SJSA1 (cell line): ENCODE measurements at regions not wholly inside any gene's neighbourhood (a gene's known extent, or its start where the extent isn't known, plus 50 kb on each side); places are given as distances from the start of the nearest gene placed in this dataset.
"Not testable (repeated sequence)": the region's sequence is repeated elsewhere in the genome, so short reads cannot be mapped to it uniquely, and the experiment has no call there.

Experiments
- DNase-seq, 2 experiments: peaks; one replicate each; pipeline ENCODE4 v3.0.0-alpha.2; 2015 to 2020; ENCODE audit warnings: low spot score in 2 of 2, low read depth in 1 of 2
- H3K27ac ChIP-seq: fragments of 250-450 bp; sonication (Bioruptor Pico); 2 replicates; pipeline ENCODE4 v1.5.1; 2020; ENCODE audit warnings: mild to moderate bottlenecking, moderate library complexity
- H3K27me3 ChIP-seq: fragments of 250-450 bp; sonication (Bioruptor Pico); replicated peaks from 2 replicates; pipeline ENCODE4 v1.5.1; 2020; ENCODE audit warnings: mild to moderate bottlenecking, moderate library complexity
- H3K36me3 ChIP-seq: fragments of 250-450 bp; sonication (Bioruptor Pico); 2 replicates; pipeline ENCODE4 v1.5.1; 2020; ENCODE audit warnings: mild to moderate bottlenecking
- H3K4me1 ChIP-seq: fragments of 250-450 bp; sonication (Bioruptor Pico); replicated peaks from 2 replicates; pipeline ENCODE4 v1.6.1; 2021; ENCODE audit warnings: mild to moderate bottlenecking
- H3K4me3 ChIP-seq: fragments of 250-450 bp; sonication (Bioruptor Pico); 2 replicates; pipeline ENCODE4 v1.5.1; 2020; ENCODE audit warnings: mild to moderate bottlenecking
- H3K9me3 ChIP-seq: fragments of 250-450 bp; sonication (Bioruptor Pico); replicated peaks from 2 replicates; pipeline ENCODE4 v1.5.1; 2020; ENCODE audit warnings: mild to moderate bottlenecking

- not testable (repeated sequence) for H3K27me3 ChIP-seq, H3K36me3 ChIP-seq, DNase-seq, H3K27ac ChIP-seq, H3K9me3 ChIP-seq, H3K4me3 ChIP-seq
- peaks cover 11% of the 10 kb centered on the region for H3K4me1 ChIP-seq
Measured at GRCh38 chr13:33358076-33358475, 72.5 kb upstream of the STARD13 start.

- no peak for DNase-seq
- Histone ChIP-seq H3K4me3 (no peak overlapping the region), H3K36me3 (no peaks in the 10 kb centered on the region), H3K9me3 (no peaks in the 10 kb centered on the region), H3K27me3 (no peaks in the 10 kb centered on the region), H3K4me1 (no peaks in the 10 kb centered on the region), H3K27ac (no peak overlapping the region)
Measured at GRCh38 chr13:33362986-33363727, 77.6 kb upstream of the STARD13 start.

- Histone ChIP-seq H3K36me3 (no peaks in the 10 kb centered on the region), H3K4me3 (no peak overlapping the region), H3K27ac (no peak overlapping the region), H3K27me3 (no peaks in the 10 kb centered on the region), H3K4me1 (no peaks in the 10 kb centered on the region), H3K9me3 (no peaks in the 10 kb centered on the region)
- no peak for DNase-seq
Measured at GRCh38 chr13:33364192-33364591, 78.6 kb upstream of the STARD13 start.

- H3K36me3 ChIP-seq, result no peaks in the 10 kb centered on the region
- DNase-seq, result no peak
- H3K27me3 ChIP-seq, result no peaks in the 10 kb centered on the region
- no peak overlapping the region for H3K27ac ChIP-seq
- no peak overlapping the region for H3K4me3 ChIP-seq
- no peaks in the 10 kb centered on the region for H3K4me1 ChIP-seq
- H3K9me3 ChIP-seq, result no peaks in the 10 kb centered on the region
Measured at GRCh38 chr13:33366469-33367062, 81.0 kb upstream of the STARD13 start.

GRCh38 chr13:33367171-33367895, 81.8 kb upstream of the STARD13 start:
- H3K4me3 ChIP-seq, result no peak overlapping the region
- no peaks in the 10 kb centered on the region for H3K27me3 ChIP-seq
- no peaks in the 10 kb centered on the region for H3K36me3 ChIP-seq
- H3K27ac ChIP-seq, result no peak overlapping the region
- H3K9me3 ChIP-seq, result no peaks in the 10 kb centered on the region
- no peak for DNase-seq
- H3K4me1 ChIP-seq, result no peaks in the 10 kb centered on the region

- Histone ChIP-seq H3K4me1 (no peaks in the 10 kb centered on the region), H3K27ac (no peak overlapping the region), H3K36me3 (no peaks in the 10 kb centered on the region), H3K4me3 (no peak overlapping the region), H3K27me3 (no peaks in the 10 kb centered on the region), H3K9me3 (no peaks in the 10 kb centered on the region)
- no peak for DNase-seq
Measured at GRCh38 chr13:33367926-33368325, 82.4 kb upstream of the STARD13 start.

GRCh38 chr13:33369073-33369472, 83.5 kb upstream of the STARD13 start:
- no peak overlapping the region for H3K27ac ChIP-seq
- H3K36me3 ChIP-seq, result no peaks in the 10 kb centered on the region
- no peaks in the 10 kb centered on the region for H3K27me3 ChIP-seq
- no peaks in the 10 kb centered on the region for H3K4me1 ChIP-seq
- no peaks in the 10 kb centered on the region for H3K9me3 ChIP-seq
- no peak overlapping the region for H3K4me3 ChIP-seq
- DNase-seq, result no peak

- no peak overlapping the region for H3K4me3 ChIP-seq
- H3K4me1 ChIP-seq, result no peaks in the 10 kb centered on the region
Measured at GRCh38 chr13:33372251-33372919, 86.8 kb upstream of the STARD13 start.

GRCh38 chr13:33373624-33374023, 88.1 kb upstream of the STARD13 start:
- Histone ChIP-seq H3K27me3 (no peaks in the 10 kb centered on the region), H3K4me3 (no peak overlapping the region), H3K36me3 (no peaks in the 10 kb centered on the region), H3K4me1 (no peaks in the 10 kb centered on the region), H3K27ac (no peak overlapping the region), H3K9me3 (no peaks in the 10 kb centered on the region)
- DNase-seq, result no peak

More at GRCh38 chr13:33372251-33372919, 86.8 kb upstream of the STARD13 start:
- Histone ChIP-seq H3K36me3 (no peaks in the 10 kb centered on the region), H3K27ac (no peak overlapping the region), H3K9me3 (no peaks in the 10 kb centered on the region), H3K27me3 (no peaks in the 10 kb centered on the region)
- DNase-seq, result no peak

- H3K36me3 ChIP-seq, result no peaks in the 10 kb centered on the region
- no peak overlapping the region for H3K4me3 ChIP-seq
- no peaks in the 10 kb centered on the region for H3K4me1 ChIP-seq
- no peaks in the 10 kb centered on the region for H3K27me3 ChIP-seq
- H3K27ac ChIP-seq, result no peak overlapping the region
- no peaks in the 10 kb centered on the region for H3K9me3 ChIP-seq
- no peak for DNase-seq
Measured at GRCh38 chr13:33375421-33375820, 89.9 kb upstream of the STARD13 start.

GRCh38 chr13:33376212-33376611, 90.7 kb upstream of the STARD13 start:
- Histone ChIP-seq H3K27me3 (no peaks in the 10 kb centered on the region), H3K36me3 (no peaks in the 10 kb centered on the region), H3K27ac (no peak overlapping the region), H3K4me1 (no peaks in the 10 kb centered on the region), H3K9me3 (no peaks in the 10 kb centered on the region), H3K4me3 (no peak overlapping the region)
- DNase-seq, result no peak

- DNase-seq, result no peak
- no peak overlapping the region for H3K4me3 ChIP-seq
- no peaks in the 10 kb centered on the region for H3K27me3 ChIP-seq
- no peaks in the 10 kb centered on the region for H3K9me3 ChIP-seq
- no peaks in the 10 kb centered on the region for H3K36me3 ChIP-seq
- no peaks in the 10 kb centered on the region for H3K4me1 ChIP-seq
- no peak overlapping the region for H3K27ac ChIP-seq
Measured at GRCh38 chr13:33377411-33377810, 91.9 kb upstream of the STARD13 start.

GRCh38 chr13:33377825-33378224, 92.3 kb upstream of the STARD13 start:
- H3K36me3 ChIP-seq, result no peaks in the 10 kb centered on the region
- no peak for DNase-seq
- no peaks in the 10 kb centered on the region for H3K4me1 ChIP-seq
- no peaks in the 10 kb centered on the region for H3K9me3 ChIP-seq
- no peak overlapping the region for H3K4me3 ChIP-seq
- H3K27ac ChIP-seq, result no peak overlapping the region
- H3K27me3 ChIP-seq, result no peaks in the 10 kb centered on the region

- no peak overlapping the region for H3K4me3 ChIP-seq
- H3K4me1 ChIP-seq, result no peaks in the 10 kb centered on the region
- no peaks in the 10 kb centered on the region for H3K27me3 ChIP-seq
- no peak overlapping the region for H3K27ac ChIP-seq
- no peaks in the 10 kb centered on the region for H3K36me3 ChIP-seq
- no peaks in the 10 kb centered on the region for H3K9me3 ChIP-seq
- no peak for DNase-seq
Measured at GRCh38 chr13:33379608-33380007, 94.1 kb upstream of the STARD13 start.
